Neuron (in vitro differentiated cells): ENCODE measurements at regions not wholly inside any gene's neighbourhood (a gene's known extent, or its start where the extent isn't known, plus 50 kb on each side); places are given as distances from the start of the nearest gene placed in this dataset.

Source experiments
- H2AFZ ChIP-seq: one replicate; pipeline ENCODE4 v1.6.1; 2013; ENCODE audit warnings: low read depth, mild to moderate bottlenecking, inconsistent platforms, low read length, moderate library complexity
- H3K27me3 ChIP-seq: one replicate; pipeline ENCODE4 v1.6.1; 2013; ENCODE audit warnings: low read length; ENCODE audit not compliant: insufficient read depth
- H3K36me3 ChIP-seq: one replicate; pipeline ENCODE4 v1.6.1; 2013; ENCODE audit warnings: low read length; ENCODE audit not compliant: insufficient read depth
- H3K4me1 ChIP-seq: one replicate; pipeline ENCODE4 v1.6.1; 2013; ENCODE audit warnings: low read length; ENCODE audit not compliant: insufficient read depth
- H3K4me3 ChIP-seq: 2 replicates; pipeline ENCODE4 v1.5.1; 2013; ENCODE audit warnings: mild to moderate bottlenecking, low read length, moderate library complexity
- H3K9me3 ChIP-seq: one replicate; pipeline ENCODE4 v1.6.1; 2013; ENCODE audit warnings: low read length

DNA sequence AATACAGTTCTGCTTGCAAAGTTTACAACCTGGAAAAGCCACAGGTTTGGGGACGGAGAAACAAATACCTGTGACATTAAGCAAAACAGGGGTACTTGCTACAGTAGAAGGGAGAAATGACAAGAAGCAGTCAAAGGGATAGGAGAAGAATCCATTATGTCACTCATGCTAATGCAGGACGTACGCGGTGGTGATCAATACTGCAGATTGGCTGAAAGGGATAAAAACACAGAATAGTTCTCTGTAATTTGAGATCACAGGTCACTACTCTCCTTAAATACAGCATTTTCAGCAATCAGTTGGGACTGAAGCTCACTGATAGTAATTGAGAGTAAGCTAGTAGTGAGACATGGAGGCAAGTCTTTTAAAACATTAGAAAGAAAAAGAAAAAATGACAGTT is 130.3 kb upstream of the MTAP start:
- H3K9me3 ChIP-seq = no peaks in the 10 kb centered on the region
- no peak overlapping the region for H2AFZ ChIP-seq
- H3K27me3 ChIP-seq = no peaks in the 10 kb centered on the region
- no peak overlapping the region for H3K4me3 ChIP-seq
- no peaks in the 10 kb centered on the region for H3K36me3 ChIP-seq
- H3K4me1 ChIP-seq = no peaks in the 10 kb centered on the region

DNA sequence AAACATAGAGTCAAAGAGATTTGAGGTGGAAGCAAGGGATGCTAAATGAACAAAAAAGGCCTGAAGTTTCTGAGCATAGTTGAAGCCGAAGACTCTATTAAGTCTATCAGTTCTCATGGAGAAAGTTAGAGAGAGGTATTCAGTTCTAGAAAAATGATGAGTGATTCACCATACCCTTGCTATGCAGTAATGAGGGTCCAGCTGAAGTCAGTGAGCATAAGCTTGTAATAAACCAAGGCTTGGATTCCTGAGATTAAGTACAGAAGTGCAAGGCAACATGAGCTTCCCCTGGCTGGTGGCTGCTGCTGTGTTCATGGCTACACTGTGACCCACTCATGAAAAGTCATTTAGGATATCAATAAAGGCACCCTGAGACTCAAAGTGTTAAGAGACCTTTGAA is 129.7 kb upstream of the MTAP start:
- H3K27me3 ChIP-seq = no peaks in the 10 kb centered on the region
- H3K4me1 ChIP-seq = no peaks in the 10 kb centered on the region
- H3K4me3 ChIP-seq = no peak overlapping the region
- no peaks in the 10 kb centered on the region for H3K9me3 ChIP-seq
- no peaks in the 10 kb centered on the region for H3K36me3 ChIP-seq
- no peak overlapping the region for H2AFZ ChIP-seq

DNA sequence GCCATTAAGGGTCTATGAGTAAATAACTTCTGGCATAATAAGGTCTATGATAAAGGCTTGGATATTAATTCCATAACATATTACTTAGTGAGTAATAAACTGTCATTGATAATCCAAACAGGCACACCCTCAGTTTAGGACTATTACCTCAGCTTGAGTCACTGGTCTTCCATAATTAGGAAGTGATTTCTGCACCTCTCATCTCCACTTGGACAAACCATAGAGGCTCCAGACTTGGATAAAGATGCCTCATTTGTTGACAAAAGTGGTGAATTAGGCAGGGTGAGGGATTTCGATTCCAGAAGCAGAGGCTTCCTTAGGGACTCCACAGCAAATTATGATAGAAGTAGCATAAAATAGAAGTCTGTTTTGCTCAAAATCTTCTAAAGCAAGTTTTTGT is 127.5 kb upstream of the MTAP start:
- H3K27me3 ChIP-seq = no peaks in the 10 kb centered on the region
- no peaks in the 10 kb centered on the region for H3K9me3 ChIP-seq
- no peak overlapping the region for H2AFZ ChIP-seq
- H3K4me1 ChIP-seq = no peaks in the 10 kb centered on the region
- no peaks in the 10 kb centered on the region for H3K36me3 ChIP-seq
- H3K4me3 ChIP-seq = no peak overlapping the region

DNA sequence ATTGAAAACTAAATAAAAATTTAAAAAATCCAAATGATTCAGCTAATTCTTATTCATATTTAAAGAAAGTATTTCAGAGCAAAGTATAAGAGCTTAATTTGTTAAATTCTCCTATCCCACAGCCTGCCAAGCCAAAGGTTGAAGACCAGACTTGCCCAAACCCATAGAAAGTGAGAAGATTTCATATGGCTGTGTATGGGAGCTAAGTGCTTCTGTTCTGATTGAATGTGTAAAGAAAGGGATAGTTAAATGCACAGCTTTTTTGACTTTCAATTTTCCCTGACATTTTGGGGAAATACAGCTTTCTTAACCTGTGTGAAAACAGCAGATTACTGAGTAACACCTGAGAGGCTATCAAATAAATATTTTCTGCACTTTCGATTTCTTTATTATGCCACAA is 125.0 kb upstream of the MTAP start:
- Histone ChIP-seq H2AFZ (no peak overlapping the region), H3K4me1 (no peaks in the 10 kb centered on the region), H3K9me3 (no peaks in the 10 kb centered on the region), H3K4me3 (no peak overlapping the region), H3K27me3 (no peaks in the 10 kb centered on the region), H3K36me3 (no peaks in the 10 kb centered on the region)

DNA sequence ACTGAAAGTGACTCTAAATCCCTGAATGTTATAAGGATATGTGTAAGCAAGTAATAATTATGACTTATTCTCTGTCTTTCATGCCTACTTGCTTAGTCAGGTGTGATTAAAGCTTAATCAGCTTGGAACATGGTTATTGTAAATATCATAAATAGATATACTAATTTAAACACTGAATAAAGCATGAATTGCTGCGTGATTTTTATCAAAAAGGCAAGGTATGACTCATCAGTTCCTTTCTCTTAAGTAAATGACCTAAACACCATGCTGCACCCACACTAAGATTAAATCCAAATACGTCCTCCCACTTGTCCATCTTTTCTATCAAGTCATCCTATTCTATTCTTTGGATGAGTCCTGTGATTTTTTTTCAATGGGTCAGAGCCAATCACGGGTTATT is 124.6 kb upstream of the MTAP start:
- Histone ChIP-seq H3K9me3 (no peaks in the 10 kb centered on the region), H3K27me3 (no peaks in the 10 kb centered on the region), H3K4me1 (no peaks in the 10 kb centered on the region), H2AFZ (no peak overlapping the region), H3K4me3 (no peak overlapping the region), H3K36me3 (no peaks in the 10 kb centered on the region)

DNA sequence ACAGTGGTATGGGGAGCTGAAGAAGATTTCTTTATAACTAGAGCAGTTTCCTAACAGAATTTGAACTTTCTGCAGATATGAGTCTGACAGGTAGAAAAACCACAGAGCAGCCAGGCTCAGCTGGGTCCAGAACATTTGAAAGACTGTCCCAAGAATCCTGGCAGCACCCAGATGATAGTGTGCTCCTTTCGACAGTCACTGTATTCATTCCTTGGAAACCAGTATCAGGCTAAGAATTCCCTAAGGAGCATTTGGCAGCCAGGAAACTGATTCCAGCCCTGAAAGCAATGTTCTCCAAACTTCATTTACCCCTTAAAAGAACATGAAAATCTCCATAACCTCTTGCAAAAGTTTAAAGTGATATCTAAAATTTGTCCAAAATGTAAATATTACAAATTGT is 123.0 kb upstream of the MTAP start:
- Histone ChIP-seq H3K4me1 (peaks cover 4% of the 10 kb centered on the region), H2AFZ (no peak overlapping the region), H3K36me3 (no peaks in the 10 kb centered on the region), H3K9me3 (no peaks in the 10 kb centered on the region), H3K4me3 (no peak overlapping the region), H3K27me3 (no peaks in the 10 kb centered on the region)

DNA sequence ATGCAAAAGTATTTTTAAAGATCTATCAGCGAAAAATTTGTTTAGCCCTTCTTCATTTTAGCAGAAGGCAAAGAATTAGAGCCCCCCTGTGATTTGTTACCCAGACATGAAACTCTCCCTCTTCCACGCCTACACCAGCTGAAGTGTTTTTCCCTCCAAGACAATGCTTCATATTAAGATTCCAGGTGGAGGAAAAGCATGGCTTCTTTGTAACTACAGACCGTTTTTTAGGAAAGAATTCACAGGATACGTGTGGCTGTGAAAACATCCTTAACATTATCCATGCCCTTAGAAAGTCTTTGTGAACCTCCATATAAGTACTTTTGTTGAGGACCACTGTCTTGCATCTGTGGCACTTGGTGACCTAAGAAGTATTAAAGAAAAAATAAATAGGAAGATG is 121.8 kb upstream of the MTAP start:
- H3K4me3 ChIP-seq = no peak overlapping the region
- no peak overlapping the region for H2AFZ ChIP-seq
- no peaks in the 10 kb centered on the region for H3K36me3 ChIP-seq
- no peaks in the 10 kb centered on the region for H3K9me3 ChIP-seq
- peaks cover 4% of the 10 kb centered on the region for H3K4me1 ChIP-seq
- no peaks in the 10 kb centered on the region for H3K27me3 ChIP-seq

DNA sequence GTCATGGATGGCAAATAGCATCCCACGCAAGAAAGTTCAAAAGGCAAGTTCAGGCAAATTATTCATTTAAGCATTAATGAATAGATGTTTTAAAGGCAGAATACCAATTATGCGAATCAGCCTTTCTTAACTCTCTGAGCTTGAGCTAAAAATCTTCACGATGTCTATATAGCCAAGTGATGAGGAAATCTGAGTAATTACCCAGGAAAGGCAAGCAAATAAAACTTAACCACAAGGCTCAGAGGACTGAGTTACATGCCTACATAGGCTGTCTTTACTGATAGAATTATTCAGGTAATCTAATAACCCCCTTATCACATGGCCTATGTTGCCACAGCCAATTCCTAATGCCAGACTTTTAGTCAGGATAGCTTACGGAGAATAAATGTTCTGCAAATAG is 120.8 kb upstream of the MTAP start:
- Histone ChIP-seq H2AFZ (no peak overlapping the region), H3K36me3 (no peaks in the 10 kb centered on the region), H3K27me3 (no peaks in the 10 kb centered on the region), H3K4me3 (no peak overlapping the region), H3K9me3 (no peaks in the 10 kb centered on the region), H3K4me1 (peaks cover 4% of the 10 kb centered on the region)

DNA sequence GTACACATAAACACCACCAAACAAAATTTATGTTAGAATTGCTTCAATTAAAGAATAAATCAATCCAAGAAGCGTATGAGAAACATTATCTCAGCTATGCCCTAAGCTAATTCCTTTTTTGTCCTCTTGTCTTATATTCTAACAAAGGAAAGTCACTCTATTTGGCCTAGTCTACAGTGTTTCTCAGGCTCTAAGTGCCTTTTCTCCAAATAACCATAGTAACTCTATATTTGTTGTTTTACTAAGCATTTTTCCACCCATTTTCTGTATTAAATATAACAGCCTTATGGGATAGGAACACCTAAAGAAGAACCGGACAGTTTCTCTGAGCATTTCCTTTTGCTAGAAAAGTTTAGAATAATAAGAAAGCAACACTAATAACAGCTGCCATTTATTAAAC is 120.1 kb upstream of the MTAP start:
- Histone ChIP-seq H3K4me1 (peaks cover 4% of the 10 kb centered on the region), H3K9me3 (no peaks in the 10 kb centered on the region), H3K36me3 (no peaks in the 10 kb centered on the region), H2AFZ (no peak overlapping the region), H3K27me3 (no peaks in the 10 kb centered on the region), H3K4me3 (no peak overlapping the region)

DNA sequence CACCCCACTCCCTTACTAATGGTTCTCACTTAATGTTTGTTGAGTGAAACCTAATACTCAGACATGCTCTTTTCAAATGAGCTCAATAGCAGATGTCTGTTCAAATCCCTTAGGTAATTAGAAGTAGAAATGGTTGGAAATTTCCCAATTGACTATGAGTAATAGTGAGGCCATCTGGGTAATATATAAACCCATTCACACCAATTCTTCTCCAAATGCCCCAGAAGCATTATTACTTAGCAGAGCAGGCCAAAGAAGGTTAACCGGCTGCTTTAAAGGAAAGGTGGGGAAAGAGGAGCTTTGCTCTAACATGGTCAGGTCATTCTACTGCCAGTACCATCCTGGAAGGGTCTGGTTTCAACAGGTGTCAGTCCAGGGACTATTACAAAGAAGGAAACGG is 119.5 kb upstream of the MTAP start:
- peaks cover 4% of the 10 kb centered on the region for H3K4me1 ChIP-seq
- H3K36me3 ChIP-seq = no peaks in the 10 kb centered on the region
- no peaks in the 10 kb centered on the region for H3K9me3 ChIP-seq

DNA sequence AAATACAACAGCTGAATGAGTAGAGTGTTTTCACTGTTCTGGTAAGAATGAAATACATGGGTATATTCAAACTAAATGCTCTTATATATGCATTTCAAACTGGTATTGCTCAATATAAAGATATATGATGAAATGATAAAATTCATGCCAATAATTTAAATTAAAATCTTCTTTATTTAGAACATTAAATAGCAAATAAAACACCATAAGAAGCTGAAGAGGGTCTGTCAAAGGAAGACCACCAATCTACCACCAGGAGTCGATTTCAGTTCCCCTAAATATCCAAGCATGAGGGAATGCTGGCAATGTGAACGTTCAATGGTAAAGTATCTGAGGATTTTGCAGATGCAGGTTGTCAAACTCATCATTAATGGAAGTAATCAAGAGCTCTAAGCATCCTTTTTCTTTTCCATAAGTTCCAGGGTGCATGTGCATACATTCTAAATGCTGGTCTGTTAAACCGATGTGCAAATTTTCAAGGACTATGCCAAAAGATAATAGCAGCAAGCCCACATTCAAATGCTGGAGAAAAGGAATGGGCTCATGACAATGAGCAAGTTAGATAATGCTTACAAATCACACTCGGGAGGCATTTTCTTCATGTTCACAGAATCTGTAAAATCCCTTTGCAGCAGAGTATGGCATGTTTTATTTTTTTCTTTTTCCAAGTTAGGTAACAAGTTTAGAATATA is 118.8 kb upstream of the MTAP start:
- peaks cover 4% of the 10 kb centered on the region for H3K4me1 ChIP-seq
- H2AFZ ChIP-seq = no peak overlapping the region
- no peak overlapping the region for H3K4me3 ChIP-seq
- H3K36me3 ChIP-seq = no peaks in the 10 kb centered on the region
- H3K27me3 ChIP-seq = no peaks in the 10 kb centered on the region
- no peaks in the 10 kb centered on the region for H3K9me3 ChIP-seq

More for the DNA sequence above, 119.5 kb upstream of the MTAP start:
- no peaks in the 10 kb centered on the region for H3K27me3 ChIP-seq
- H2AFZ ChIP-seq = no peak overlapping the region
- H3K4me3 ChIP-seq = no peak overlapping the region

DNA sequence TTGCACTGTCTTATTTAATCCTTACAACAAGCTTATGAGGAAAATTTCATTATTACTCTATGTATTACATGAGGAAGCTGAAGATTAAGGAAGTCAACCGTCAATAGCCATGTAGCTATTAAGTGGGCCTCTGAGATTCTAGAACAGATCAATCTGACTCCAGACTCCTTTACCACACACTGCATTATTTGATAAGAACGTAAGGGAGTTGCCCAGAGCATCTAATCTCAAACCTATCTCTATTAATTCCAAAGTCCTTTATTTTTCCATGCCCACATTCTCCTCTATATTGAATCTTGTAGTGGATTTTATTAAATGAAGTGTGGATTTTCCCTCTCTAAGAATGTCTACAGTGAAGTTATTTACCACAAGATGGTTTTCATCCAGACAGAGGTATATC is 118.2 kb upstream of the MTAP start:
- Histone ChIP-seq H3K27me3 (no peaks in the 10 kb centered on the region), H3K4me1 (peaks cover 4% of the 10 kb centered on the region), H3K4me3 (no peak overlapping the region), H3K9me3 (no peaks in the 10 kb centered on the region), H2AFZ (no peak overlapping the region), H3K36me3 (no peaks in the 10 kb centered on the region)

DNA sequence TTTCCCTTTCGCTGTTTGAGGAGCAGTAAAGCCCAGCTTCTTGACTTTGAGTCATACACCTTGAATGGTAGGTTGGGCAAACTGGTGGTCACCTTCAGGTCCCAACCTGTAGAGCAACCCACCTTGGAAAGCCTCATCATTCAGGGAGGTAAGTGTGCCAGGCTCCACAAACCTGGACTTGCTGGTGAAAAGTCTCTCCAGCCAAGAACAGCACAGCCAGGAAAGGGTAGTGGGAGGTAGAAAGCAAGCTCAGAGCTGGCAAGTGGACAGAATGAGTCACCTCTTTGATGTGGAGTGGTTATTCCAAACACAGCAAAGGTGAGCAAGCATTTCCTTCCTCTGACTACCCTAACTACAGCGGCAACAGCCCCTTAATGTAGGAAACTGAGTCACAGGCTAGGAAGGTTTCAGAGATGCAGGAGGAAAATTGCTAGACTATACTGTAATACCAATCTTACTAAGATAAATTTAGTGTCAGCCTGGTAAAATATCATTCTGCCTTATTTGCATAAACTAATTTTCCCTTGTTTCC is 117.5 kb upstream of the MTAP start:
- H3K36me3 ChIP-seq = no peaks in the 10 kb centered on the region
- H3K9me3 ChIP-seq = no peaks in the 10 kb centered on the region
- peaks cover 4% of the 10 kb centered on the region for H3K4me1 ChIP-seq
- H3K27me3 ChIP-seq = no peaks in the 10 kb centered on the region
- H2AFZ ChIP-seq = no peak overlapping the region
- H3K4me3 ChIP-seq = no peak overlapping the region

DNA sequence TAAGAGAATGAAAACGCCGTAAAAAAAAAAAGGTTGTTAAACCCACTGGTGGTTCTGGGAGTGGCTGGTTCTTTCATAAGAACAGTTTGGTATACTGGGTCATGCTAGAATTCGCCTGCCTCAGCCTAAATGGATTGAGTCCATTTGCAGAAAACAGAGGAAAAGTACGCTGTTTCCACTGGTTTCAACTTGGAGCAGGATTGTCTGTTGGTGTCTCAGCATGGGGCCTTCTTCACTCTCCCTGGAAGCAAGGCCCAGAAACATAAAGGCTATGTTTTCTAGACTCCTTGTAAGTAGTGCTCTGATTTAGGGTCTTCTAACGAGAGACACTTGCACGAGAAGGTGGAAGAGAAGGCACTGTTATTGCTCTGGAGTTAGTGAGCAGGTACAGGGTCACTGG is 116.9 kb upstream of the MTAP start:
- H3K9me3 ChIP-seq = no peaks in the 10 kb centered on the region
- H3K27me3 ChIP-seq = no peaks in the 10 kb centered on the region
- H2AFZ ChIP-seq = no peak overlapping the region
- H3K36me3 ChIP-seq = no peaks in the 10 kb centered on the region
- H3K4me1 ChIP-seq = peaks cover 4% of the 10 kb centered on the region
- H3K4me3 ChIP-seq = no peak overlapping the region
